Activated naive CD4-positive, alpha-beta T cell treated with Interleukin-2 at 50 U/mL for 16 hours (primary cell): ENCODE measurements at regions not wholly inside any gene's neighbourhood (a gene's known extent, or its start where the extent isn't known, plus 50 kb on each side); places are given as distances from the start of the nearest gene placed in this dataset.
"Not testable (repeated sequence)": the region's sequence is repeated elsewhere in the genome, so short reads cannot be mapped to it uniquely, and the experiment has no call there.

Experiments used
- DNase-seq: peaks from one replicate; pipeline ENCODE4 v3.0.0-alpha.2; 2020

- DNase-seq: no peak
Observed at GRCh38 chr15:69908060-69908459, 189.7 kb downstream of the TLE3 start.

GRCh38 chr15:69908590-69909420 is 188.9 kb downstream of the TLE3 start:
- no peak for DNase-seq

DNA sequence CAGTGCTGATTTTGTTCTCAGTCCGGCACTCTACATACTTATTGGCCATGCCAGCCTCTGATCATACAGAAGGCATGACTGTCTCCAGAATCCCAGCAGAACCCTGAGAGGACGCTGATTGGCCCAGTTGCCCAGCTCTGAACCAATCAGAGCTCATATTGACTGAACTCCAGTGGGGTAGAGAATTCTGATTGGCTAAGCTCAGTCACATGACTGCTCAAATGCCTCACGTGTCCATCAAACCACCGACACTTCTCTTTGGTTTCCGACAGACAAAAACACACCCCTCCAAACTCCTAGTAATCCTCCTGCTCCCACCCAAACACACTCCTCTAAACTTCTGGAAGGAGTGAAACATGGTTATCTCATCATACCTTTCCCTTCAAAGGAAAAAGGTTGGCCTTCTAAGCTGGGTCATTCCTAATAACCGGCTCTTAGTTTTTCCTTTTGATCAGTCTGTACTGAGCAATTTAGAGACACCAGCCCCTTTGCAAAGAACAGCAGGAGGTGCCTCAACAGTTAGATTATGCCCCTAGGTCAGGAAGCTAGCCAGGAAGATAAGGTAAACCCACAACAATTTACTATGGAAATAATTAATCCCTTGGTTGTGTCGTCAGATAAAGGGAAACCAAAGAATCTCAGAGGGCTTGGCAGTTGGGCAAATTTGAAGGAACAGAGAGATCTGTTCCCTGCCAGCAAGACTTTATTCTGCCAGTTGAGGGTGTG is 187.8 kb downstream of the TLE3 start:
- no peak for DNase-seq

- DNase-seq: no peak
Observed at GRCh38 chr15:69910514-69910913, 187.2 kb downstream of the TLE3 start.

- no peak for DNase-seq
Observed at GRCh38 chr15:69912116-69912515, 185.6 kb downstream of the TLE3 start.

- no peak for DNase-seq
Observed at GRCh38 chr15:69914040-69914439, 183.7 kb downstream of the TLE3 start.

DNA sequence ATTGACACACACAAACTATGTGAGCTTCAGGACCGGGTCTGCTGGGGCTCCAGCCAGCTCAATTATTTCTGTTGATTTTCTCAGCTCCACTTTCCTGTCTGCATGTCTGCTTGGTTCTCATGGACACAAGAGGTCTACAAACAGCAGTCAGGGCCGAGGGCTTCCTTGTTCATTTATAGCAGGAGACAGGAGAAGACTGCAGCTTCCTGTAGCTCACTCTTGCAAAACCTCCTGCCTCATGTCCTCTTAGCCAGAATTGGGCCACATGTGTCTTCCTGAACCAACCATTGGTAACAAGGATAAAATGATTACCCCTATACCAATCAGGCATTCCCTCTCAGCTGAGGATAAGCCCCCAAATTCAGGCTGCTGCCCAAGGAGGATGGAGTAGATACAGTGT is 182.8 kb downstream of the TLE3 start:
- no peak for DNase-seq

- no peak for DNase-seq
Observed at GRCh38 chr15:69916169-69916785, 181.4 kb downstream of the TLE3 start.

DNA sequence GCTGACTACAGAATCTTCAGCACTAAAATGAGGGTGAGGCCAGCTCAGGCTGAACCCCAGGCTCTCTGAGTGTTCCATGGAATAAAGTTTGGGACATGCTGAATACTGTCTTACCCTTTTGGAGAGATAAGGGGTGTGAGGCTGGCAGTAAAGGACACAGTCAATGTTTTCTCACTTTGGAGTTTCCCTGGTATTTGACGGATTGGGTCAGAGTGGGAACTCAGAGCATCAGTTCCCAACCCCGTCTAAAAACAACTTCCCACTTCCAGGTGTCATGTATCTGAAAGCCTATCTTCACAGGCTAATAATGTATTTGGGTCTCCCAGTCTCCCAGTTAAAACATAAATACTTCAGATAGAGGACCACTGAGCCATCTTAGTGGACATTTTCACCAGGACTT is 180.7 kb downstream of the TLE3 start:
- DNase-seq: no peak

DNA sequence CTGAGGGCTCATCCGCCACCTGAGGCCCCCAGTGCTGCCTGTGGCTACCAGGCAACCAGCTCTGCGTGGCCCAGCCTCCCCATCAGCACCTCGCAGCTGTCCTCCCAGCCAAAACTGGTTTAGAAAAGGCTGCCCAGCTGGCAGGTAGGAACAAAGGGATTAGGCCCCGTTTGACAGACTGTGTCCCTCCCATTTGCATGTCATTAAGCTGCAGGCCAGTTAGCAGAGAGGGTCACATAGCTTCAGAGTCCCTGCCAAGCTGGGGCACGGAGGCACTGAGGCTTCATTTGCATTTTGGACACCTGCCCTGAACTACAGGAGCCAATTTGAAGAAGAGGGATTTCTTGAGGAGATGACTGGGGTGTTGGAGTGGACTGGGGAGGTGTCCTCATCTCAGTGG is 177.9 kb downstream of the TLE3 start:
- no peak for DNase-seq

DNA sequence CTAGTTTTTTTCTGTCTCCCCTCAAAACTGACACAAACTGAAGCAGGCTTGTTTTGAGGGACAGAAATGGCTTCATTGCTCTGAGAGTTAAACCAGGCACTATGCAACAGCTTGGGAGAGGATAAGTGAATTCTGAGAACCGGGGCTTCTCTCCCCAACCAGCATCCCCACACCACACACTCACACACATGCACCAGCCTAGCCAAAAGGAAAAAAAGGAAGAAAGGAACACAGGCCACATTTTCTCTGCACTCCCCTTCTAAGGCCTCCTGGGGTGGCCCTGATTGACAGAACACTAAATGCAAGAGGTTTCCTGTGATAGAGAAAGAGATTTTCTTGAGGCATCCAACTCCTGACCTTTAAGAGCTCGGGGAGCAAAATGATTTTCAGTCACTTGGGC is 177.5 kb downstream of the TLE3 start:
- no peak for DNase-seq

GRCh38 chr15:69921626-69922619 is 175.8 kb downstream of the TLE3 start:
- DNase-seq: no peak

DNA sequence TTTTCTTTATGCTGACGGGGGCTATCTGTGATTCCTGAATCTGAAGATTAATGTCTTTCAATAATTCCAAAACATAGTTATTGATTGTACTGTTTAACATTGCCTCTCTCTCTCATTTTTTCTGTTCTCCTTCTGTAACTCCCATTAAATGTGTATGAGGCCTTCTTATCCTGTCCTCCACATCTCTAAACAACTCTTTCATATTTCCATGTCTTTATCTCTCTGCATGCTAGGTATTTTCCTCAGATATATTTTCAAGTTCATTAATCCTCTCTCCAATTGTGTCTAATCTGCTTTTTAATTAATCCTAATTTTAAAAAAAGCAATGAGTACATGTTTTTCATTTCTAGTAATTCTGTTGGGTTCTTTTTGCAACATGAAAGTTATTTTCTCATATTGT is 173.2 kb downstream of the TLE3 start:
- DNase-seq: no peak

DNA sequence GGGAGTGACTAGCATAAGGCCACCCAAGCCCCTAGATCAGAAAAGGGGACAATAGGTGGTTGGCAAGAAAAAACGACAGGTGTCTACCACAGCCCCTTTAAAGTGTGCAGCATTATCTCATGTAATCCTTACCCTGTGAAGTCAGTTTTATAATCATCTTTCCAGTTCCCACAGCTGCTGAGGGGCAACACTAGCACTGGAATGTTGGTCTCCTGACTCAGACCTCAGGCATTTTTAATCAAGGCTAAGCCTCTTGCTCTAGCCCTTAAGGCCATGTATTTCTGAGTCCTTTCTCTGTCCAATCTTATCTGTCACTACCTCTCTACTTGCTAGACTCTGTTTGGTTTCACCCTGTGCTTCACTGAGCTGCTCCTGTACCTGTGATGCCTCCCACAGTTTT is 171.7 kb downstream of the TLE3 start:
- no peak for DNase-seq

- DNase-seq: no peak
Observed at GRCh38 chr15:69926721-69927120, 171.0 kb downstream of the TLE3 start.

GRCh38 chr15:69928890-69929289 is 168.8 kb downstream of the TLE3 start:
- not testable (repeated sequence) for DNase-seq

GRCh38 chr15:69929905-69930630 is 167.6 kb downstream of the TLE3 start:
- DNase-seq: no peak

- DNase-seq: no peak
Observed at GRCh38 chr15:69930754-69931153, 167.0 kb downstream of the TLE3 start.

DNA sequence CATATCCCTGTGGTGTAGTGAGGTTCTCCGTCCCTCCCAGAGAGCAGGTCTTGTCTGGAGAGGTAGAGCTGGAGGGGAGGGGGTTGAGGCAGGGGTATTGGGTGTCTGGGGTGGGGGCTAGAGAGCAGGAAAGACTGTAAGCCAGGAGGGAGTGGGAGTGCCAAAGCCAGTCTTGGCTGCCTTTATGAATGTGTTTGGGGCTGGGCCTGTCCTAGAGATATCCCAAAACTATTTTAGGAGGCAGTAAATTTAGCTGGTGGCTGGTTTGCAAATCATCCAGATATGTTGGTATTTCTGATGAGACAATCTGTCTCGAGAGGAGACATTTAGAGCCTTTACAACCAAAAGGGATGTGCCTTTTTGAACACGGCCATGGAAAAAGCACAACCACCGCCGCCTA is 166.6 kb downstream of the TLE3 start:
- DNase-seq: no peak

- DNase-seq: no peak
Observed at GRCh38 chr15:69934607-69935006, 163.1 kb downstream of the TLE3 start.

GRCh38 chr15:69939513-69940440 is 157.9 kb downstream of the TLE3 start:
- no peak for DNase-seq
